BJ (cell line): ENCODE measurements at regions not wholly inside any gene's neighbourhood (a gene's known extent, or its start where the extent isn't known, plus 50 kb on each side); places are given as distances from the start of the nearest gene placed in this dataset.

Experiments used
- CTCF ChIA-PET: fragments of 350-600 bp; formaldehyde crosslinking; extraction: SDS; loops from one replicate; lab custom pipeline; 2021; ENCODE audit warnings: antibody characterized with exemption, inconsistent platforms; lab: Yijun Ruan, JAX
- POLR2A ChIA-PET: fragments of 300-600 bp; sonication (Branson Sonifier 250); formaldehyde crosslinking; extraction: SDS; loops from one replicate; lab custom pipeline; 2021; ENCODE audit warnings: antibody characterized with exemption; lab: Charles Lee
- DNase-seq: peaks from one replicate; pipeline ENCODE4 v3.0.0-alpha.2; 2011; ENCODE audit warnings: low read depth
- H3K27me3 ChIP-seq: 2 replicates; pipeline ENCODE4 v1.6.0; 2011; ENCODE audit warnings: low read length; ENCODE audit not compliant: control insufficient read depth, insufficient read depth
- H3K36me3 ChIP-seq: 2 replicates; pipeline ENCODE4 v1.5.1; 2011; ENCODE audit warnings: low read length; ENCODE audit not compliant: control insufficient read depth, insufficient read depth
- H3K4me3 ChIP-seq: 2 replicates; pipeline ENCODE4 v1.5.1; 2011; ENCODE audit warnings: low read depth, mild to moderate bottlenecking, control low read depth, low read length
- CTCF ChIP-seq: IDR thresholded peaks from 2 replicates; pipeline ENCODE4 v1.5.1; 2011; ENCODE audit warnings: low read depth, mild to moderate bottlenecking, control low read depth, inconsistent platforms, low read length, moderate library complexity; ENCODE audit not compliant: insufficient read depth

GRCh38 chr13:39215971-39216370 lies 177.7 kb downstream of the NHLRC3 start:
- ChIA-PET POLR2A (no interaction called here), CTCF (no interaction called here)
- no peaks in the 10 kb centered on the region for H3K36me3 ChIP-seq

GRCh38 chr13:39217471-39217870 lies 179.2 kb downstream of the NHLRC3 start:
- H3K27me3 ChIP-seq = no peaks in the 10 kb centered on the region
- ChIA-PET POLR2A (no interaction called here), CTCF (no interaction called here)
- TF ChIP-seq CTCF = no peak
- H3K36me3 ChIP-seq = no peaks in the 10 kb centered on the region
- H3K4me3 ChIP-seq = no peak overlapping the region
- no peak for DNase-seq

More at GRCh38 chr13:39215971-39216370, 177.7 kb downstream of the NHLRC3 start:
- TF ChIP-seq CTCF = no peak
- Histone ChIP-seq H3K27me3 (no peaks in the 10 kb centered on the region), H3K4me3 (no peak overlapping the region)
- no peak for DNase-seq

- Histone ChIP-seq H3K36me3 (no peaks in the 10 kb centered on the region), H3K4me3 (no peak overlapping the region), H3K27me3 (no peaks in the 10 kb centered on the region)
- POLR2A ChIA-PET = no interaction called here
- DNase-seq = no peak
- no peak for TF ChIP-seq CTCF
- CTCF ChIA-PET = interaction anchor here (1.0 kb wide), 1 partner anchor 12 kb away, joined by 3 read pairs; no protein-coding TSS in a partner anchor
Measured at GRCh38 chr13:39224671-39225240, 186.5 kb downstream of the NHLRC3 start.

- Histone ChIP-seq H3K36me3 (no peaks in the 10 kb centered on the region), H3K4me3 (no peak overlapping the region), H3K27me3 (no peaks in the 10 kb centered on the region)
- POLR2A ChIA-PET = no interaction called here
- CTCF ChIA-PET = no interaction called here
- DNase-seq = no peak
- TF ChIP-seq CTCF = no peak
Measured at GRCh38 chr13:39225860-39226259, 187.6 kb downstream of the NHLRC3 start.

- no peak for DNase-seq
- no peaks in the 10 kb centered on the region for H3K27me3 ChIP-seq
- CTCF ChIA-PET = no interaction called here
Measured at GRCh38 chr13:39226359-39226758, 188.1 kb downstream of the NHLRC3 start.

More at GRCh38 chr13:39226359-39226758, 188.1 kb downstream of the NHLRC3 start:
- H3K4me3 ChIP-seq = no peak overlapping the region
- POLR2A ChIA-PET = no interaction called here
- H3K36me3 ChIP-seq = no peaks in the 10 kb centered on the region
- TF ChIP-seq CTCF = no peak
